NCI-H146 treated with DMSO at 0.1 percent for 48 hours (cell line): ENCODE measurements at regions not wholly inside any gene's neighbourhood (a gene's known extent, or its start where the extent isn't known, plus 50 kb on each side); places are given as distances from the start of the nearest gene placed in this dataset.
"Not testable (repeated sequence)": the region's sequence is repeated elsewhere in the genome, so short reads cannot be mapped to it uniquely, and the experiment has no call there.

Source experiments
- DNase-seq: peaks from one replicate; lab custom pipeline; 2025; ENCODE audit not compliant: unreplicated experiment; lab: John Stamatoyannopoulos, UW

GRCh38 chr5:67774786-67775185 is 440.8 kb upstream of the PIK3R1 start:
- no peak for DNase-seq

- DNase-seq: no peak
Measured at GRCh38 chr5:67774267-67774552, 441.3 kb upstream of the PIK3R1 start.

- DNase-seq: peak; percentile 40
Measured at GRCh38 chr5:67773411-67774266, 441.9 kb upstream of the PIK3R1 start.

- no peak for DNase-seq
Measured at GRCh38 chr5:67771791-67772190, 443.8 kb upstream of the PIK3R1 start.

- DNase-seq: no peak
Measured at GRCh38 chr5:67771221-67771620, 444.3 kb upstream of the PIK3R1 start.

GRCh38 chr5:67770431-67771025 is 445.0 kb upstream of the PIK3R1 start:
- no peak for DNase-seq

- no peak for DNase-seq
Measured at GRCh38 chr5:67765697-67766096, 449.9 kb upstream of the PIK3R1 start.

GRCh38 chr5:67757771-67758170 is 457.8 kb upstream of the PIK3R1 start:
- not testable (repeated sequence) for DNase-seq

GRCh38 chr5:67752357-67752708 is 463.2 kb upstream of the PIK3R1 start:
- DNase-seq: no peak

- DNase-seq: no peak
Measured at GRCh38 chr5:67748165-67748690, 467.3 kb upstream of the PIK3R1 start.

GRCh38 chr5:67747096-67747495 is 468.5 kb upstream of the PIK3R1 start:
- no peak for DNase-seq

GRCh38 chr5:67746608-67747007 is 468.9 kb upstream of the PIK3R1 start:
- DNase-seq: not testable (repeated sequence)

- DNase-seq: no peak
Measured at GRCh38 chr5:67746103-67746502, 469.5 kb upstream of the PIK3R1 start.

- DNase-seq: no peak
Measured at GRCh38 chr5:67732921-67733320, 482.6 kb upstream of the PIK3R1 start.

- DNase-seq: no peak
Measured at GRCh38 chr5:67732471-67732870, 483.1 kb upstream of the PIK3R1 start.

GRCh38 chr5:67731886-67732285 is 483.7 kb upstream of the PIK3R1 start:
- peak; percentile 16 for DNase-seq

GRCh38 chr5:67730917-67731474 is 484.6 kb upstream of the PIK3R1 start:
- no peak for DNase-seq

- DNase-seq: no peak
Measured at GRCh38 chr5:67728326-67728890, 487.1 kb upstream of the PIK3R1 start.

GRCh38 chr5:67725604-67726003 is 490.0 kb upstream of the PIK3R1 start:
- no peak for DNase-seq

- DNase-seq: no peak
Measured at GRCh38 chr5:67724412-67725135, 491.0 kb upstream of the PIK3R1 start.

- DNase-seq: no peak
Measured at GRCh38 chr5:67723873-67724272, 491.7 kb upstream of the PIK3R1 start.
